WTC11 (cell line): ENCODE measurements at regions not wholly inside any gene's neighbourhood (a gene's known extent, or its start where the extent isn't known, plus 50 kb on each side); places are given as distances from the start of the nearest gene placed in this dataset.

Source experiments
- SP1 ChIP-seq: sonication (generic); formaldehyde crosslinking; conservative IDR thresholded peaks from 2 replicates; pipeline ENCODE4 v1.8.1; 2022; ENCODE audit warnings: missing genetic modification reagents
- TF ChIP-seq, protein P1 (sequence below): sonication (generic); formaldehyde crosslinking; IDR thresholded peaks from 2 replicates; pipeline ENCODE4 v1.8.0; 2022; ENCODE audit warnings: mild to moderate bottlenecking, missing genetic modification reagents
- TF ChIP-seq, protein P2 (sequence below): fragments of 200-600 bp; IDR thresholded peaks from 2 replicates; pipeline ENCODE4 v1.8.0; 2022; ENCODE audit warnings: antibody characterized with exemption
- TF ChIP-seq, protein P3 (sequence below): sonication (generic); formaldehyde crosslinking; IDR thresholded peaks from 2 replicates; pipeline ENCODE4 v1.8.0; 2022; ENCODE audit warnings: mild to moderate bottlenecking, missing genetic modification reagents
- TF ChIP-seq, protein P4 (sequence below): sonication (generic); formaldehyde crosslinking; IDR thresholded peaks from 2 replicates; pipeline ENCODE4 v1.8.0; 2022; ENCODE audit warnings: mild to moderate bottlenecking, missing genetic modification reagents
- TF ChIP-seq, protein P5 (sequence below): sonication (generic); formaldehyde crosslinking; IDR thresholded peaks from 2 replicates; pipeline ENCODE4 v1.8.1; 2022; ENCODE audit warnings: low read depth, mild to moderate bottlenecking, moderate library complexity, missing genetic modification reagents, borderline replicate concordance

DNA sequence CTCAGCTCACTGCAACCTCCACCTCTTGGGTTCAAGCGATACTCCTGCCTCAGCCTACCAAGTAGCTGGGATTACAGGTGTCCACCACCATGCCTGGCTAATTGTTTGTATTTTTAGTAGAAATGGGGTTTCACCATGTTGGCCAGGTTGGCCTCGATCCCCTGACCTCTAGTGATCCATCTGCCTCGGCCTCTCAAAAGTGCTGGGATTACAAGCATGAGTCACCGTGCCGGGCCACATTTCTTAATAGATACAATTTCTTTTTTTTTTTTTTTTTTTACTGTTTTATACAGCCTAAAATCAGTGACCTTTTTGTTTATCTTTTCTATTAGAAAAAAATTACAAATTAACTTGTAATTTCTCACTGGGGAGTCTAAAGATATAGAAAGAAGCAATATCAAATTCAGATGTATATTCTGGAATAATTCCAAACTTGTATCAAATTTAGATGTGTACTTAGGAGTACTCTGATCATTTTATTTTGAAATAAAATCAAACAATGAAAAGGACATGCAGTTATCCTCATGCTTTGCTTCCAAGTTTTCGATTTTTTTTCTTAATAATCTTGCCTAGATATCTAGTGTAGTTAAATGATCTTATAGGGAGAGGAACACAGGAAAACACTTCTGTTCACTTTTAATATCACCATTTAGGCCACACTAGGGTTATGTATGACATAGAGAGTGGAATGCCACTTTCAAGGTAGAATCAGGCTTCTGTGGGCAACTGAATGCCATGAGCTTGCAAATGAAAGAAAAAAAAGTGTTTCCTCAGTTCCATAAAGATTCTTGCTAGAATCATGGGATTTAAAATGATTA, 1089.3 kb downstream of the SUCLG1 start:
- TF ChIP-seq, protein P1, sequence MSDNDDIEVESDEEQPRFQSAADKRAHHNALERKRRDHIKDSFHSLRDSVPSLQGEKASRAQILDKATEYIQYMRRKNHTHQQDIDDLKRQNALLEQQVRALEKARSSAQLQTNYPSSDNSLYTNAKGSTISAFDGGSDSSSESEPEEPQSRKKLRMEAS (CRISPR knock-in tag): no peak
- TF ChIP-seq, protein P2, sequence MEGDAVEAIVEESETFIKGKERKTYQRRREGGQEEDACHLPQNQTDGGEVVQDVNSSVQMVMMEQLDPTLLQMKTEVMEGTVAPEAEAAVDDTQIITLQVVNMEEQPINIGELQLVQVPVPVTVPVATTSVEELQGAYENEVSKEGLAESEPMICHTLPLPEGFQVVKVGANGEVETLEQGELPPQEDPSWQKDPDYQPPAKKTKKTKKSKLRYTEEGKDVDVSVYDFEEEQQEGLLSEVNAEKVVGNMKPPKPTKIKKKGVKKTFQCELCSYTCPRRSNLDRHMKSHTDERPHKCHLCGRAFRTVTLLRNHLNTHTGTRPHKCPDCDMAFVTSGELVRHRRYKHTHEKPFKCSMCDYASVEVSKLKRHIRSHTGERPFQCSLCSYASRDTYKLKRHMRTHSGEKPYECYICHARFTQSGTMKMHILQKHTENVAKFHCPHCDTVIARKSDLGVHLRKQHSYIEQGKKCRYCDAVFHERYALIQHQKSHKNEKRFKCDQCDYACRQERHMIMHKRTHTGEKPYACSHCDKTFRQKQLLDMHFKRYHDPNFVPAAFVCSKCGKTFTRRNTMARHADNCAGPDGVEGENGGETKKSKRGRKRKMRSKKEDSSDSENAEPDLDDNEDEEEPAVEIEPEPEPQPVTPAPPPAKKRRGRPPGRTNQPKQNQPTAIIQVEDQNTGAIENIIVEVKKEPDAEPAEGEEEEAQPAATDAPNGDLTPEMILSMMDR: no peak
- TF ChIP-seq, protein P3, sequence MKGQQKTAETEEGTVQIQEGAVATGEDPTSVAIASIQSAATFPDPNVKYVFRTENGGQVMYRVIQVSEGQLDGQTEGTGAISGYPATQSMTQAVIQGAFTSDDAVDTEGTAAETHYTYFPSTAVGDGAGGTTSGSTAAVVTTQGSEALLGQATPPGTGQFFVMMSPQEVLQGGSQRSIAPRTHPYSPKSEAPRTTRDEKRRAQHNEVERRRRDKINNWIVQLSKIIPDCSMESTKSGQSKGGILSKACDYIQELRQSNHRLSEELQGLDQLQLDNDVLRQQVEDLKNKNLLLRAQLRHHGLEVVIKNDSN (CRISPR knock-in tag): no peak
- TF ChIP-seq SP1 (CRISPR knock-in tag): no peak
- TF ChIP-seq, protein P4, sequence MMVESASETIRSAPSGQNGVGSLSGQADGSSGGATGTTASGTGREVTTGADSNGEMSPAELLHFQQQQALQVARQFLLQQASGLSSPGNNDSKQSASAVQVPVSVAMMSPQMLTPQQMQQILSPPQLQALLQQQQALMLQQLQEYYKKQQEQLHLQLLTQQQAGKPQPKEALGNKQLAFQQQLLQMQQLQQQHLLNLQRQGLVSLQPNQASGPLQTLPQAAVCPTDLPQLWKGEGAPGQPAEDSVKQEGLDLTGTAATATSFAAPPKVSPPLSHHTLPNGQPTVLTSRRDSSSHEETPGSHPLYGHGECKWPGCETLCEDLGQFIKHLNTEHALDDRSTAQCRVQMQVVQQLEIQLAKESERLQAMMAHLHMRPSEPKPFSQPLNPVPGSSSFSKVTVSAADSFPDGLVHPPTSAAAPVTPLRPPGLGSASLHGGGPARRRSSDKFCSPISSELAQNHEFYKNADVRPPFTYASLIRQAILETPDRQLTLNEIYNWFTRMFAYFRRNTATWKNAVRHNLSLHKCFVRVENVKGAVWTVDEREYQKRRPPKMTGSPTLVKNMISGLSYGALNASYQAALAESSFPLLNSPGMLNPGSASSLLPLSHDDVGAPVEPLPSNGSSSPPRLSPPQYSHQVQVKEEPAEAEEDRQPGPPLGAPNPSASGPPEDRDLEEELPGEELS (CRISPR knock-in tag): no peak
- TF ChIP-seq, protein P5, sequence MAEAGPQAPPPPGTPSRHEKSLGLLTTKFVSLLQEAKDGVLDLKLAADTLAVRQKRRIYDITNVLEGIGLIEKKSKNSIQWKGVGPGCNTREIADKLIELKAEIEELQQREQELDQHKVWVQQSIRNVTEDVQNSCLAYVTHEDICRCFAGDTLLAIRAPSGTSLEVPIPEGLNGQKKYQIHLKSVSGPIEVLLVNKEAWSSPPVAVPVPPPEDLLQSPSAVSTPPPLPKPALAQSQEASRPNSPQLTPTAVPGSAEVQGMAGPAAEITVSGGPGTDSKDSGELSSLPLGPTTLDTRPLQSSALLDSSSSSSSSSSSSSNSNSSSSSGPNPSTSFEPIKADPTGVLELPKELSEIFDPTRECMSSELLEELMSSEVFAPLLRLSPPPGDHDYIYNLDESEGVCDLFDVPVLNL: no peak
